GM23338 (cell line): ENCODE measurements at regions not wholly inside any gene's neighbourhood (a gene's known extent, or its start where the extent isn't known, plus 50 kb on each side); places are given as distances from the start of the nearest gene placed in this dataset.

Experiments used
- ATAC-seq: fragments of 200-7000 bp; cut with Tn5 transposase; 3 replicates; pipeline ENCODE4 v1.9.1; 2020
- DNase-seq: peaks from one replicate; pipeline ENCODE4 v3.0.0-alpha.2; 2015; ENCODE audit warnings: low spot score
- H2AFZ ChIP-seq: fragments of 200-600 bp; sonication (generic); 2 replicates; pipeline ENCODE4 v1.8.0; 2016; ENCODE audit warnings: antibody characterized with exemption, mild to moderate bottlenecking, moderate library complexity
- H3F3A ChIP-seq: fragments of 200-600 bp; sonication (generic); replicated peaks from 2 replicates; pipeline ENCODE4 v1.8.0; 2017; ENCODE audit warnings: antibody characterized with exemption, mixed run types, low read depth
- H3K27ac ChIP-seq: fragments of 200-600 bp; sonication (generic); 2 replicates; pipeline ENCODE4 v1.6.1; 2016; ENCODE audit warnings: low read depth
- H3K27me3 ChIP-seq: fragments of 200-600 bp; sonication (generic); 2 replicates; pipeline ENCODE4 v1.8.0; 2016; ENCODE audit warnings: mild to moderate bottlenecking, mixed run types, moderate library complexity; ENCODE audit not compliant: insufficient read depth
- H3K36me3 ChIP-seq: fragments of 200-600 bp; sonication (generic); 2 replicates; pipeline ENCODE4 v1.8.0; 2016; ENCODE audit warnings: mild to moderate bottlenecking; ENCODE audit not compliant: insufficient read depth
- H3K4me1 ChIP-seq: fragments of 200-600 bp; sonication (generic); 2 replicates; pipeline ENCODE4 v1.8.0; 2016; ENCODE audit warnings: mild to moderate bottlenecking, moderate library complexity; ENCODE audit not compliant: insufficient read depth
- H3K4me2 ChIP-seq: fragments of 200-600 bp; sonication (generic); 2 replicates; pipeline ENCODE4 v1.7.1; 2017; ENCODE audit warnings: mixed run types
- H3K4me3 ChIP-seq: fragments of 200-600 bp; sonication (generic); 2 replicates; pipeline ENCODE4 v1.6.1; 2016; ENCODE audit warnings: mixed run types
- H3K79me2 ChIP-seq: fragments of 200-600 bp; sonication (generic); replicated peaks from 2 replicates; pipeline ENCODE4 v1.8.0; 2017; ENCODE audit warnings: mild to moderate bottlenecking; ENCODE audit not compliant: insufficient read depth
- H3K9me2 ChIP-seq: fragments of 200-600 bp; sonication (generic); 2 replicates; pipeline ENCODE4 v1.8.0; 2017; ENCODE audit not compliant: insufficient read depth
- H4K20me1 ChIP-seq: fragments of 200-600 bp; sonication (generic); replicated peaks from 2 replicates; pipeline ENCODE4 v1.8.0; 2017; ENCODE audit warnings: mild to moderate bottlenecking; ENCODE audit not compliant: insufficient read depth
- H3K27ac Mint-ChIP-seq: 2 replicates; pipeline ENCODE4 v1.8.0; 2020; ENCODE audit warnings: inconsistent platforms, mild to moderate bottlenecking, moderate library complexity, mixed read lengths
- H3K27me3 Mint-ChIP-seq: 3 replicates; pipeline ENCODE4 v1.8.0; 2022; ENCODE audit warnings: low read depth, mild to moderate bottlenecking, moderate library complexity, mixed read lengths, inconsistent platforms; ENCODE audit not compliant: insufficient read depth, poor library complexity
- H3K36me3 Mint-ChIP-seq: 3 replicates; pipeline ENCODE4 v1.8.0; 2021; ENCODE audit warnings: low read depth, mild to moderate bottlenecking, inconsistent platforms, moderate library complexity, mixed read lengths
- H3K4me1 Mint-ChIP-seq: 3 replicates; pipeline ENCODE4 v1.8.0; 2020; ENCODE audit warnings: mild to moderate bottlenecking, inconsistent platforms, mixed read lengths
- H3K4me3 Mint-ChIP-seq: 3 replicates; pipeline ENCODE4 v1.8.0; 2021; ENCODE audit warnings: moderate library complexity, mild to moderate bottlenecking, inconsistent platforms, mixed read lengths
- H3K9me3 Mint-ChIP-seq: 3 replicates; pipeline ENCODE4 v1.8.0; 2020; ENCODE audit warnings: moderate library complexity, mild to moderate bottlenecking, inconsistent platforms, mixed read lengths
- CREB1 ChIP-seq: fragments of 250-450 bp; sonication (Bioruptor Pico); IDR thresholded peaks from 2 replicates; pipeline ENCODE4 v1.5.0; 2020; ENCODE audit warnings: low read depth, mild to moderate bottlenecking, moderate library complexity
- CTCF ChIP-seq, 2 experiments: fragments of 200-600 bp in 1 of 2; sonication (generic) in 1 of 2; conservative IDR thresholded peaks; 2 replicates each; pipeline versions ENCODE4 v1.5.1 to v1.6.1; 2016 to 2017; ENCODE audit warnings: antibody characterized with exemption in 2 of 2, low read depth in 2 of 2, mild to moderate bottlenecking in 2 of 2, moderate library complexity in 1 of 2
- EZH2 ChIP-seq: fragments of 200-600 bp; sonication (generic); IDR thresholded peaks from one replicate; pipeline ENCODE4 v1.8.0; 2017; ENCODE audit warnings: antibody characterized with exemption, mild to moderate bottlenecking, low read depth; ENCODE audit not compliant: unreplicated experiment
- EZH2phosphoT487 ChIP-seq: fragments of 200-600 bp; sonication (generic); IDR thresholded peaks from one replicate; pipeline ENCODE4 v1.8.1; 2018; ENCODE audit warnings: antibody characterized with exemption; ENCODE audit not compliant: unreplicated experiment
- JUNB ChIP-seq: IDR thresholded peaks from one replicate; pipeline ENCODE4 v1.6.1; 2016; ENCODE audit warnings: antibody characterized with exemption; ENCODE audit not compliant: unreplicated experiment
- NANOG ChIP-seq: IDR thresholded peaks from 2 replicates; pipeline ENCODE4 v1.6.1; 2016; ENCODE audit warnings: antibody characterized with exemption, borderline replicate concordance
- POLR2AphosphoS5 ChIP-seq: IDR thresholded peaks from 2 replicates; pipeline ENCODE4 v1.6.1; 2016; ENCODE audit warnings: antibody characterized with exemption, low read depth
- REST ChIP-seq: IDR thresholded peaks from one replicate; pipeline ENCODE4 v1.6.1; 2018; ENCODE audit warnings: antibody characterized with exemption; ENCODE audit not compliant: unreplicated experiment
- STAT1 ChIP-seq: IDR thresholded peaks from one replicate; pipeline ENCODE4 v1.6.1; 2016; ENCODE audit warnings: antibody characterized with exemption; ENCODE audit not compliant: unreplicated experiment
- ZNF114 ChIP-seq: fragments of 250-450 bp; sonication (Bioruptor Pico); IDR thresholded peaks from 2 replicates; pipeline ENCODE4 v1.5.0; 2020; ENCODE audit warnings: mild to moderate bottlenecking, moderate library complexity
- ZNF331 ChIP-seq: fragments of 250-450 bp; sonication (Bioruptor Pico); IDR thresholded peaks from 2 replicates; pipeline ENCODE4 v1.5.0; 2020; ENCODE audit warnings: low read depth, mild to moderate bottlenecking, moderate library complexity
- TF ChIP-seq, protein P1 (sequence below): IDR thresholded peaks from 2 replicates; pipeline ENCODE4 v1.6.1; 2016; ENCODE audit warnings: antibody characterized with exemption
- TF ChIP-seq, protein P2 (sequence below): fragments of 250-450 bp; sonication (Bioruptor Pico); IDR thresholded peaks from 2 replicates; pipeline ENCODE4 v1.5.0; 2020; ENCODE audit warnings: mild to moderate bottlenecking, moderate library complexity

DNA sequence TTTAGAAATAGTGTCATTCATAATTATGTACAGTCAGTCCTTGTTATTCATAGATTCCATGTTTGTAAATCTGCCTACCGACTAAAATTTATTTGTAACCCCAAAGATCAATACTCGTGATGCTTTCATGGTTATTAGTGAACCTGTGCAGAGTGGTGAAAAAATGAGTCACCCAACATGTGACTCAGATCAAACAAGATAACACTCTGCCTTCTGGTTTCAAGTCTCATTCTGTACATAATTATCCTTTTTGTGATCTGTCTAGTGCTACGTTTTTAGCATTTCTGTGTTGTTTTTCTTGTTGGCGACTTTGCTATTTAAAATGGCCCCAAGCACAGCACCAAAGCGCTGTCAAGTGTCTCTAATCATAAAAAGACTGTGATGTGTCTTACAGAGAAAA, 274.7 kb downstream of the SUCLA2 start:
- Histone ChIP-seq H3K27me3 (no peaks in the 10 kb centered on the region), H3K79me2 (no peaks in the 10 kb centered on the region), H2AFZ (no peak overlapping the region), H4K20me1 (no peaks in the 10 kb centered on the region), H3K9me2 (no peaks in the 10 kb centered on the region), H3K4me1 (no peaks in the 10 kb centered on the region), H3K4me3 (no peak overlapping the region), H3F3A (no peaks in the 10 kb centered on the region), H3K36me3 (no peaks in the 10 kb centered on the region), H3K27ac (no peak overlapping the region), H3K4me2 (no peak overlapping the region)
- H3K36me3 Mint-ChIP-seq, result no peaks in the 10 kb centered on the region; the same call in 2 of the 3 replicates
- TF ChIP-seq REST (no peak), EZH2phosphoT487 (no peak), JUNB (no peak), CREB1 (CRISPR knock-in tag) (no peak), NANOG (no peak), EZH2 (no peak), CTCF (conservative IDR thresholded peaks at IDR 0.05; ENCODE audit: low read depth in 2 of 2) (no peak), ZNF331 (CRISPR knock-in tag) (no peak), ZNF114 (no peak), POLR2AphosphoS5 (no peak), STAT1 (no peak)
- TF ChIP-seq, protein P1, sequence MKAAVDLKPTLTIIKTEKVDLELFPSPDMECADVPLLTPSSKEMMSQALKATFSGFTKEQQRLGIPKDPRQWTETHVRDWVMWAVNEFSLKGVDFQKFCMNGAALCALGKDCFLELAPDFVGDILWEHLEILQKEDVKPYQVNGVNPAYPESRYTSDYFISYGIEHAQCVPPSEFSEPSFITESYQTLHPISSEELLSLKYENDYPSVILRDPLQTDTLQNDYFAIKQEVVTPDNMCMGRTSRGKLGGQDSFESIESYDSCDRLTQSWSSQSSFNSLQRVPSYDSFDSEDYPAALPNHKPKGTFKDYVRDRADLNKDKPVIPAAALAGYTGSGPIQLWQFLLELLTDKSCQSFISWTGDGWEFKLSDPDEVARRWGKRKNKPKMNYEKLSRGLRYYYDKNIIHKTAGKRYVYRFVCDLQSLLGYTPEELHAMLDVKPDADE, result no peak
- TF ChIP-seq, protein P2, sequence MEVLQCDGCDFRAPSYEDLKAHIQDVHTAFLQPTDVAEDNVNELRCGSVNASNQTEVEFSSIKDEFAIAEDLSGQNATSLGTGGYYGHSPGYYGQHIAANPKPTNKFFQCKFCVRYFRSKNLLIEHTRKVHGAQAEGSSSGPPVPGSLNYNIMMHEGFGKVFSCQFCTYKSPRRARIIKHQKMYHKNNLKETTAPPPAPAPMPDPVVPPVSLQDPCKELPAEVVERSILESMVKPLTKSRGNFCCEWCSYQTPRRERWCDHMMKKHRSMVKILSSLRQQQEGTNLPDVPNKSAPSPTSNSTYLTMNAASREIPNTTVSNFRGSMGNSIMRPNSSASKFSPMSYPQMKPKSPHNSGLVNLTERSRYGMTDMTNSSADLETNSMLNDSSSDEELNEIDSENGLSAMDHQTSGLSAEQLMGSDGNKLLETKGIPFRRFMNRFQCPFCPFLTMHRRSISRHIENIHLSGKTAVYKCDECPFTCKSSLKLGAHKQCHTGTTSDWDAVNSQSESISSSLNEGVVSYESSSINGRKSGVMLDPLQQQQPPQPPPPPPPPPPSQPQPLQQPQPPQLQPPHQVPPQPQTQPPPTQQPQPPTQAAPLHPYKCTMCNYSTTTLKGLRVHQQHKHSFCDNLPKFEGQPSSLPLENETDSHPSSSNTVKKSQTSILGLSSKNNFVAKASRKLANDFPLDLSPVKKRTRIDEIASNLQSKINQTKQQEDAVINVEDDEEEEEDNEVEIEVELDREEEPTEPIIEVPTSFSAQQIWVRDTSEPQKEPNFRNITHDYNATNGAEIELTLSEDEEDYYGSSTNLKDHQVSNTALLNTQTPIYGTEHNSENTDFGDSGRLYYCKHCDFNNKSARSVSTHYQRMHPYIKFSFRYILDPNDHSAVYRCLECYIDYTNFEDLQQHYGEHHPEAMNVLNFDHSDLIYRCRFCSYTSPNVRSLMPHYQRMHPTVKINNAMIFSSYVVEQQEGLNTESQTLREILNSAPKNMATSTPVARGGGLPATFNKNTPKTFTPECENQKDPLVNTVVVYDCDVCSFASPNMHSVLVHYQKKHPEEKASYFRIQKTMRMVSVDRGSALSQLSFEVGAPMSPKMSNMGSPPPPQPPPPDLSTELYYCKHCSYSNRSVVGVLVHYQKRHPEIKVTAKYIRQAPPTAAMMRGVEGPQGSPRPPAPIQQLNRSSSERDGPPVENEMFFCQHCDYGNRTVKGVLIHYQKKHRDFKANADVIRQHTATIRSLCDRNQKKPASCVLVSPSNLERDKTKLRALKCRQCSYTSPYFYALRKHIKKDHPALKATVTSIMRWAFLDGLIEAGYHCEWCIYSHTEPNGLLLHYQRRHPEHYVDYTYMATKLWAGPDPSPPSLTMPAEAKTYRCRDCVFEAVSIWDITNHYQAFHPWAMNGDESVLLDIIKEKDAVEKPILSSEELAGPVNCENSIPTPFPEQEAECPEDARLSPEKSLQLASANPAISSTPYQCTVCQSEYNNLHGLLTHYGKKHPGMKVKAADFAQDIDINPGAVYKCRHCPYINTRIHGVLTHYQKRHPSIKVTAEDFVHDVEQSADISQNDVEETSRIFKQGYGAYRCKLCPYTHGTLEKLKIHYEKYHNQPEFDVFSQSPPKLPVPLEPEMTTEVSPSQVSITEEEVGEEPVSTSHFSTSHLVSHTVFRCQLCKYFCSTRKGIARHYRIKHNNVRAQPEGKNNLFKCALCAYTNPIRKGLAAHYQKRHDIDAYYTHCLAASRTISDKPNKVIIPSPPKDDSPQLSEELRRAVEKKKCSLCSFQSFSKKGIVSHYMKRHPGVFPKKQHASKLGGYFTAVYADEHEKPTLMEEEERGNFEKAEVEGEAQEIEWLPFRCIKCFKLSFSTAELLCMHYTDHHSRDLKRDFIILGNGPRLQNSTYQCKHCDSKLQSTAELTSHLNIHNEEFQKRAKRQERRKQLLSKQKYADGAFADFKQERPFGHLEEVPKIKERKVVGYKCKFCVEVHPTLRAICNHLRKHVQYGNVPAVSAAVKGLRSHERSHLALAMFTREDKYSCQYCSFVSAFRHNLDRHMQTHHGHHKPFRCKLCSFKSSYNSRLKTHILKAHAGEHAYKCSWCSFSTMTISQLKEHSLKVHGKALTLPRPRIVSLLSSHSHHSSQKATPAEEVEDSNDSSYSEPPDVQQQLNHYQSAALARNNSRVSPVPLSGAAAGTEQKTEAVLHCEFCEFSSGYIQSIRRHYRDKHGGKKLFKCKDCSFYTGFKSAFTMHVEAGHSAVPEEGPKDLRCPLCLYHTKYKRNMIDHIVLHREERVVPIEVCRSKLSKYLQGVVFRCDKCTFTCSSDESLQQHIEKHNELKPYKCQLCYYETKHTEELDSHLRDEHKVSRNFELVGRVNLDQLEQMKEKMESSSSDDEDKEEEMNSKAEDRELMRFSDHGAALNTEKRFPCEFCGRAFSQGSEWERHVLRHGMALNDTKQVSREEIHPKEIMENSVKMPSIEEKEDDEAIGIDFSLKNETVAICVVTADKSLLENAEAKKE, result no peak
- ATAC-seq, result no peak
- H3K27me3 Mint-ChIP-seq, result no peaks in the 10 kb centered on the region
- H3K27ac Mint-ChIP-seq, result no peak overlapping the region
- DNase-seq, result no peak
- no peak overlapping the region for H3K4me3 Mint-ChIP-seq
- no peaks in the 10 kb centered on the region for H3K4me1 Mint-ChIP-seq
- H3K9me3 Mint-ChIP-seq, result peaks cover 8% of the 10 kb centered on the region; the same call in 2 of the 3 replicates
